B cell (primary cell): ENCODE measurements at regions not wholly inside any gene's neighbourhood (a gene's known extent, or its start where the extent isn't known, plus 50 kb on each side); places are given as distances from the start of the nearest gene placed in this dataset.

Source experiments
- ATAC-seq: fragments of 200-7000 bp; cut with Tn5 transposase; one replicate; pipeline ENCODE4 v1.10.0; 2021; ENCODE audit warnings: low read depth, mild to moderate bottlenecking, moderate number of reproducible peaks, moderate library complexity
- CTCF ChIA-PET: fragments of 350-600 bp; sonication (Branson Sonifier 250); formaldehyde crosslinking; loops from one replicate; lab custom pipeline; 2021; ENCODE audit warnings: antibody characterized with exemption, inconsistent platforms; lab: Charles Lee
- POLR2A ChIA-PET: fragments of 350-600 bp; sonication (Branson Sonifier 250); formaldehyde crosslinking; loops from one replicate; lab custom pipeline; 2021; ENCODE audit warnings: antibody characterized with exemption; lab: Charles Lee
- DNase-seq: peaks from one replicate; pipeline ENCODE4 v3.0.0; 2013
- H2AFZ ChIP-seq: 2 replicates; pipeline ENCODE4 v1.6.1; 2012; ENCODE audit warnings: mild to moderate bottlenecking, low read depth, low read length; ENCODE audit not compliant: insufficient read depth, poor library complexity, severe bottlenecking
- H3K27ac ChIP-seq, 2 donors: 1 replicate in 1 of 2; 2 replicates in 1 of 2; pipeline ENCODE4 v1.5.1; 2012 to 2013; ENCODE audit warnings: low read length in 2 of 2, mild to moderate bottlenecking in 2 of 2, moderate library complexity in 1 of 2
- H3K27me3 ChIP-seq, 4 experiments: fragments of 200-600 bp in 1 of 4; sonication (generic) in 1 of 4; replicated peaks in 1 of 4; 1 replicate in 2 of 4; 2 replicates in 2 of 4; pipeline versions ENCODE4 v1.6.1 to v1.7.0; 2013 to 2016; ENCODE audit warnings: low read length in 3 of 4, mild to moderate bottlenecking in 2 of 4, mixed read lengths in 1 of 4, moderate library complexity in 1 of 4; ENCODE audit not compliant: insufficient read depth in 4 of 4, control insufficient read depth in 3 of 4; ENCODE audit errors: control extremely low read depth in 1 of 4
- H3K36me3 ChIP-seq, 2 experiments: replicated peaks in 1 of 2; 1 replicate in 1 of 2; 2 replicates in 1 of 2; pipeline versions ENCODE4 v1.6.1 to v1.7.1; 2013; ENCODE audit warnings: low read length in 1 of 2; ENCODE audit not compliant: insufficient read depth in 2 of 2, control insufficient read depth in 1 of 2; ENCODE audit errors: control extremely low read depth in 1 of 2, extremely low read depth in 1 of 2
- H3K4me1 ChIP-seq, 2 donors: fragments of 200-600 bp in 1 of 2; sonication (generic) in 1 of 2; 1 replicate in 1 of 2; 2 replicates in 1 of 2; pipeline versions ENCODE4 v1.5.1 to v1.6.1; 2013 to 2017; ENCODE audit warnings: low read length in 2 of 2; ENCODE audit not compliant: control insufficient read depth in 2 of 2, insufficient read depth in 2 of 2
- H3K4me2 ChIP-seq: replicated peaks from 2 replicates; pipeline ENCODE3; 2012; ENCODE audit warnings: mild to moderate bottlenecking, low read depth, low read length; ENCODE audit not compliant: poor library complexity, severe bottlenecking
- H3K4me3 ChIP-seq, 5 experiments: fragments of 200-600 bp in 1 of 5; sonication (generic) in 1 of 5; 1 replicate in 3 of 5; 2 replicates in 2 of 5; pipeline versions ENCODE4 v1.5.1 to v1.7.0; 2011 to 2016; ENCODE audit warnings: low read length in 4 of 5, mild to moderate bottlenecking in 4 of 5, low read depth in 2 of 5, control low read depth in 1 of 5, moderate library complexity in 1 of 5; ENCODE audit not compliant: insufficient read depth in 1 of 5; ENCODE audit errors: control extremely low read depth in 1 of 5, extremely low read depth in 1 of 5
- H3K79me2 ChIP-seq: fragments of 200-600 bp; sonication (generic); one replicate; pipeline ENCODE4 v1.6.0; 2016; ENCODE audit warnings: low read length; ENCODE audit not compliant: control insufficient read depth, insufficient read depth
- H3K9ac ChIP-seq: fragments of 200-600 bp; sonication (generic); 2 replicates; pipeline ENCODE4 v1.6.1; 2017; ENCODE audit warnings: mild to moderate bottlenecking, low read length, moderate library complexity
- H3K9me3 ChIP-seq, 3 donors: one replicate each; pipeline versions ENCODE4 v1.6.1 to v1.7.1; 2013; ENCODE audit warnings: low read length in 2 of 3; ENCODE audit not compliant: control insufficient read depth in 2 of 3, insufficient read depth in 1 of 3; ENCODE audit errors: control extremely low read depth in 1 of 3
- H4K20me1 ChIP-seq: 2 replicates; pipeline ENCODE4 v1.6.0; 2012; ENCODE audit warnings: mild to moderate bottlenecking, low read length; ENCODE audit not compliant: insufficient read depth, control insufficient read depth, poor library complexity, severe bottlenecking
- H3K27ac Mint-ChIP-seq: one replicate; pipeline ENCODE4 v1.8.0; 2021; ENCODE audit warnings: mixed read lengths
- H3K27me3 Mint-ChIP-seq: one replicate; pipeline ENCODE4 v1.8.0; 2021; ENCODE audit warnings: mixed read lengths
- H3K4me1 Mint-ChIP-seq: one replicate; pipeline ENCODE4 v1.8.0; 2021; ENCODE audit warnings: mixed read lengths
- H3K4me3 Mint-ChIP-seq: one replicate; pipeline ENCODE4 v1.8.0; 2021; ENCODE audit warnings: mixed read lengths
- H3K9me3 Mint-ChIP-seq: one replicate; pipeline ENCODE4 v1.8.0; 2022; ENCODE audit warnings: mixed read lengths; ENCODE audit not compliant: insufficient read depth
- CTCF ChIP-seq: fragments of 200-600 bp; IDR thresholded peaks from one replicate; pipeline ENCODE4 v1.8.0; 2022; ENCODE audit warnings: antibody characterized with exemption, mild to moderate bottlenecking
- EZH2 ChIP-seq: IDR thresholded peaks from 2 replicates; pipeline ENCODE4 v1.6.1; 2012; ENCODE audit warnings: borderline replicate concordance, low read depth, mild to moderate bottlenecking, moderate library complexity, low read length; ENCODE audit not compliant: insufficient read depth, poor library complexity, severe bottlenecking
- WGBS: methylation state at CpG from one replicate; pipeline ENCODE4 v1.1.5; 2013; ENCODE audit warnings: missing lambda C conversion rate; ENCODE audit not compliant: insufficient coverage; 5-methylcytosine and 5-hydroxymethylcytosine counted together
- intact Hi-C: fragments of 100-400 bp; cut with micrococcal nuclease; formaldehyde crosslinking; loops from one replicate; pipeline ENCODE4 v1.10.0; 2022

DNA sequence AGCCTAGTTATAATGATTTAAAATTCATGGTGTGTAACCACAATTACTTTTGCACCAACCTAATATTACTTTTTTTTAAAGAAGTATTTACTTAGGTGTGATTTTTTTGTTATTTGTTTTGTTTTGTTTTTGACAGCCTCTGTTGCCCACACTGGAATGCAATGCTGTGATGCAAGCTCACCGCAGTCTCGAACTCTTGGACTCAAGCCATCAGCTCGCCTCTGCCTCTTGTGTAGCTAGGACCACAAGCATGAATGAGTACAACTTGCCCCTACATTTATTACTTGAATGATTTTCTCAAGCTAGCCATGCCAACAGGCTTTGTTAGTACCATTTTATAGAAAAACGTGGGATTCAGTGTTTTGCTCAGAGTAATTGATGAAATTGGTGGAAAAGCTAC is 488.8 kb upstream of the CPEB2 start:
- TF ChIP-seq CTCF: no peak
- TF ChIP-seq EZH2: no peak
- no peak for ATAC-seq
- intact Hi-C loops: no loop called here
- no peak overlapping the region for H2AFZ ChIP-seq
- no peaks in the 10 kb centered on the region for H3K36me3 ChIP-seq
- H3K27me3 Mint-ChIP-seq: peaks cover 5% of the 10 kb centered on the region
- no peaks in the 10 kb centered on the region for H3K79me2 ChIP-seq
- no peak overlapping the region for H3K27ac Mint-ChIP-seq
- no peaks in the 10 kb centered on the region for H3K4me1 ChIP-seq
- WGBS: 100% methylated on average over 1 of the region's 4 CpGs
- POLR2A ChIA-PET: no interaction called here
- H3K4me3 Mint-ChIP-seq: no peak overlapping the region
- no peaks in the 10 kb centered on the region for H3K27me3 ChIP-seq
- no peaks in the 10 kb centered on the region for H3K9me3 Mint-ChIP-seq
- no peak overlapping the region for H3K9ac ChIP-seq
- no peaks in the 10 kb centered on the region for H3K4me1 Mint-ChIP-seq
- no peak overlapping the region for H3K4me3 ChIP-seq
- CTCF ChIA-PET: no interaction called here
- H3K27ac ChIP-seq: no peak overlapping the region
- H3K4me2 ChIP-seq: no peak overlapping the region
- DNase-seq: no peak
- no peaks in the 10 kb centered on the region for H4K20me1 ChIP-seq
- no peaks in the 10 kb centered on the region for H3K9me3 ChIP-seq

DNA sequence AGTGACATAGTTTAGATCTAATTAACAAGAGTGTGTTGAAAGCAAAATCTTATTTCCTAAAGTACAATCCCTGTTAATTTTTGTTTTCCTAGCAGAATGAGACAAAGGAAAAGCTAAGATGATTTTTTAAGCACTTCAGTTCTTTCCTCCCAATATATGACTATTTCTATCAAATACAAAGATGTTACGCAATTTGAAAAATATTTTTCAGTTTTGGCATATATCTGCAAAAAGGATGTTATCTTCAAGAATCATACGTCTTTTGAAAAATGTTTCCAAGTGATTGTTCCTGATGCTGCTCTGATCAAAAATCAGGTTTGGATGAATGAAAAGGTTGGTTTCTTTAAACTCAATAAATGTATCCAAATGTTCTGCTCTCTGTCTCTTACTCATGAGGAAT is 486.7 kb upstream of the CPEB2 start:
- CTCF ChIA-PET: no interaction called here
- no peak overlapping the region for H3K4me3 ChIP-seq

More for the DNA sequence above, 486.7 kb upstream of the CPEB2 start:
- peaks cover 4% of the 10 kb centered on the region for H3K27me3 Mint-ChIP-seq
- no peak overlapping the region for H3K4me2 ChIP-seq
- no peaks in the 10 kb centered on the region for H3K27me3 ChIP-seq
- H3K4me1 Mint-ChIP-seq: no peaks in the 10 kb centered on the region
- H3K9me3 ChIP-seq: no peaks in the 10 kb centered on the region
- ATAC-seq (no peak), DNase-seq (no peak)
- H3K9me3 Mint-ChIP-seq: no peaks in the 10 kb centered on the region
- H3K27ac Mint-ChIP-seq: no peak overlapping the region
- POLR2A ChIA-PET: no interaction called here
- no peaks in the 10 kb centered on the region for H3K36me3 ChIP-seq
- WGBS: no CpG with 5 or more reads among the region's 2 CpGs
- no peak overlapping the region for H3K27ac ChIP-seq
- H3K4me1 ChIP-seq: no peaks in the 10 kb centered on the region
- H3K4me3 Mint-ChIP-seq: no peak overlapping the region
- TF ChIP-seq EZH2: no peak
- TF ChIP-seq CTCF: no peak
- no peak overlapping the region for H2AFZ ChIP-seq
- intact Hi-C loops: no loop called here
- H3K9ac ChIP-seq: no peak overlapping the region
- H3K79me2 ChIP-seq: no peaks in the 10 kb centered on the region
- H4K20me1 ChIP-seq: no peaks in the 10 kb centered on the region
